ENCODE measurements at regions not wholly inside any gene's neighbourhood (a gene's known extent, or its start where the extent isn't known, plus 50 kb on each side); places are given as distances from the start of the nearest gene placed in this dataset.

GRCh38 chr13:83151308-83151660 is 731.0 kb downstream of the SLITRK1 start:
- no peak overlapping the region for H3K27ac ChIP-seq (ENCODE audit: insufficient read depth, low read depth, low read length)
- intact Hi-C loops (cut with micrococcal nuclease) (no loop called here), dilution Hi-C loops (cut with MboI; ENCODE audit: extremely low pct_ligation_motif_present, low sequenced_read_pairs) (no loop called here)
- FAIRE-seq (no peak), DNase-seq (ENCODE audit: low read depth, low spot score) (no peak)
- no peak for TF ChIP-seq MYC (IDR thresholded peaks at IDR 0.05; ENCODE audit: low read depth, low read length)
- no peak for TF ChIP-seq EZH2 (IDR thresholded peaks at IDR 0.05; ENCODE audit: borderline replicate concordance, low read depth, low read length, severe bottlenecking)
- ChIA-PET CTCF (no interaction called here), POLR2A (no interaction called here)
- H3K36me3 ChIP-seq (ENCODE audit: control insufficient read depth in 2 of 2, extremely low read depth in 1 of 2, insufficient read depth in 2 of 2, low read length in 2 of 2) = no peaks in the 10 kb centered on the region
- H3K27me3 ChIP-seq (ENCODE audit: control insufficient read depth in 2 of 2, insufficient read depth in 2 of 2, low read length in 2 of 2) = no peaks in the 10 kb centered on the region
- no peak overlapping the region for H2AFZ ChIP-seq (ENCODE audit: low read depth, low read length)
- H3K9me3 ChIP-seq (replicated peaks; ENCODE audit: control insufficient read depth, insufficient read depth, low read length) = peaks cover 4% of the 10 kb centered on the region
- no peaks in the 10 kb centered on the region for H3K4me1 ChIP-seq (ENCODE audit: control insufficient read depth, extremely low read depth, insufficient read depth, low read length)
- H3K9ac ChIP-seq (replicated peaks; ENCODE audit: extremely low read depth, insufficient read depth, low read length) = no peak overlapping the region
- H3K9me1 ChIP-seq (replicated peaks; ENCODE audit: control insufficient read depth, extremely low read depth, insufficient read depth, low read length) = no peaks in the 10 kb centered on the region
- H4K20me1 ChIP-seq (replicated peaks; ENCODE audit: control insufficient read depth, extremely low read depth, insufficient read depth, low read length) = no peaks in the 10 kb centered on the region
- H3K79me2 ChIP-seq (ENCODE audit: control insufficient read depth, insufficient read depth, low read length) = no peaks in the 10 kb centered on the region
- no peak overlapping the region for H3K4me2 ChIP-seq (ENCODE audit: insufficient read depth, low read length)
- H3K4me3 ChIP-seq (replicated peaks in 1 of 3; ENCODE audit: insufficient read depth in 1 of 3, low read depth in 1 of 3, low read length in 3 of 3) = no peak overlapping the region
- BruUV-seq (replicated peaks) = no TSS peak

- DNase-seq (ENCODE audit: low read depth, low spot score) (no peak), FAIRE-seq (no peak)
- dilution Hi-C loops (cut with MboI; ENCODE audit: extremely low pct_ligation_motif_present, low sequenced_read_pairs) (no loop called here), intact Hi-C loops (cut with micrococcal nuclease) (no loop called here)
- Histone ChIP-seq H3K9me1 (replicated peaks; ENCODE audit: control insufficient read depth, extremely low read depth, insufficient read depth, low read length) (no peaks in the 10 kb centered on the region), H3K9ac (replicated peaks; ENCODE audit: extremely low read depth, insufficient read depth, low read length) (no peak overlapping the region), H3K4me2 (ENCODE audit: insufficient read depth, low read length) (no peak overlapping the region), H4K20me1 (replicated peaks; ENCODE audit: control insufficient read depth, extremely low read depth, insufficient read depth, low read length) (no peaks in the 10 kb centered on the region), H3K4me1 (ENCODE audit: control insufficient read depth, extremely low read depth, insufficient read depth, low read length) (no peaks in the 10 kb centered on the region), H3K27me3 (ENCODE audit: control insufficient read depth in 2 of 2, insufficient read depth in 2 of 2, low read length in 2 of 2) (no peaks in the 10 kb centered on the region), H3K4me3 (replicated peaks in 1 of 3; ENCODE audit: insufficient read depth in 1 of 3, low read depth in 1 of 3, low read length in 3 of 3) (no peak overlapping the region), H3K27ac (ENCODE audit: insufficient read depth, low read depth, low read length) (no peak overlapping the region), H2AFZ (ENCODE audit: low read depth, low read length) (no peak overlapping the region), H3K79me2 (ENCODE audit: control insufficient read depth, insufficient read depth, low read length) (no peaks in the 10 kb centered on the region), H3K9me3 (replicated peaks; ENCODE audit: control insufficient read depth, insufficient read depth, low read length) (peaks cover 4% of the 10 kb centered on the region), H3K36me3 (ENCODE audit: control insufficient read depth in 2 of 2, extremely low read depth in 1 of 2, insufficient read depth in 2 of 2, low read length in 2 of 2) (no peaks in the 10 kb centered on the region)
- POLR2A ChIA-PET = no interaction called here
- TF ChIP-seq GATA2 (IDR thresholded peaks at IDR 0.05; ENCODE audit: insufficient read depth, insufficient read length, low read depth, low read length) = no peak
- no peak for TF ChIP-seq CTCF (IDR thresholded peaks at IDR 0.05; ENCODE audit: extremely low read depth in 1 of 2, insufficient read depth in 1 of 2, low read depth in 1 of 2, low read length in 2 of 2)
- TF ChIP-seq POLR2AphosphoS5 (IDR thresholded peaks at IDR 0.05; ENCODE audit: insufficient read depth, low read depth, low read length) = no peak
- BruUV-seq (replicated peaks) = no TSS peak
- CTCF ChIA-PET = no interaction called here
Observed at GRCh38 chr13:83150616-83151307, 731.5 kb downstream of the SLITRK1 start.

Data from endothelial cell of umbilical vein (primary cell).